H1 (cell line): ENCODE measurements at regions not wholly inside any gene's neighbourhood (a gene's known extent, or its start where the extent isn't known, plus 50 kb on each side); places are given as distances from the start of the nearest gene placed in this dataset.

Source experiments
- CTCF ChIA-PET: fragments of 300-600 bp; sonication (Branson Sonifier 250); formaldehyde crosslinking; loops from one replicate; lab custom pipeline; 2021; ENCODE audit not compliant: partially characterized antibody; lab: Charles Lee
- POLR2A ChIA-PET: fragments of 300-600 bp; sonication (Branson Sonifier 250); formaldehyde crosslinking; loops from one replicate; lab custom pipeline; 2021; ENCODE audit warnings: inconsistent platforms; ENCODE audit not compliant: partially characterized antibody; lab: Charles Lee
- DNase-seq, 2 experiments: peaks; one replicate each; pipeline versions ENCODE4 v3.0.0 to v3.0.0-alpha.2; 2010 to 2022; ENCODE audit warnings: low spot score in 2 of 2, low read depth in 1 of 2, mixed read lengths in 1 of 2
- FAIRE-seq: peaks from 2 replicates; lab custom pipeline; 2011; peaks lifted over from hg19 to GRCh38; lab: Jason Lieb, UNC
- H2AFZ ChIP-seq: 2 replicates; pipeline ENCODE4 v1.8.1; 2012; ENCODE audit warnings: low read length, inconsistent platforms
- H2AK5ac ChIP-seq: 2 replicates; pipeline ENCODE4 v1.6.1; 2013; ENCODE audit warnings: low read depth, low read length
- H2BK120ac ChIP-seq: replicated peaks from 2 replicates; pipeline ENCODE3; 2013; ENCODE audit warnings: low read depth, low read length, inconsistent platforms
- H2BK12ac ChIP-seq: 2 replicates; pipeline ENCODE4 v1.6.1; 2013; ENCODE audit warnings: low read depth, low read length
- H2BK15ac ChIP-seq: 2 replicates; pipeline ENCODE4 v1.6.1; 2013; ENCODE audit warnings: low read length
- H2BK20ac ChIP-seq: 2 replicates; pipeline ENCODE4 v1.6.1; 2013; ENCODE audit warnings: low read length
- H2BK5ac ChIP-seq: 2 replicates; pipeline ENCODE4 v1.6.1; 2013; ENCODE audit warnings: low read depth, low read length
- H3K14ac ChIP-seq: 2 replicates; pipeline ENCODE4 v1.6.1; 2013; ENCODE audit warnings: inconsistent platforms; ENCODE audit not compliant: insufficient read length
- H3K18ac ChIP-seq: 2 replicates; pipeline ENCODE4 v1.6.1; 2013; ENCODE audit warnings: low read length; ENCODE audit errors: extremely low read depth
- H3K23ac ChIP-seq: 2 replicates; pipeline ENCODE4 v1.6.1; 2013; ENCODE audit warnings: inconsistent platforms; ENCODE audit not compliant: insufficient read length
- H3K23me2 ChIP-seq: 2 replicates; pipeline ENCODE4 v1.6.1; 2013; ENCODE audit warnings: low read depth, low read length
- H3K27ac ChIP-seq: 2 replicates; pipeline ENCODE4 v1.6.1; 2011; ENCODE audit warnings: low read depth, low read length, inconsistent platforms
- H3K27me3 ChIP-seq, 4 experiments: replicated peaks in 1 of 4; 1 replicate in 1 of 4; 2 replicates in 3 of 4; pipeline versions ENCODE4 v1.6.1 to v1.8.1; 2011 to 2013; ENCODE audit warnings: low read length in 3 of 4, mild to moderate bottlenecking in 3 of 4, inconsistent platforms in 2 of 4, mixed read lengths in 2 of 4, moderate library complexity in 1 of 4; ENCODE audit not compliant: control insufficient read depth in 3 of 4, insufficient read depth in 3 of 4; ENCODE audit errors: extremely low read depth in 1 of 4
- H3K36me3 ChIP-seq, 4 experiments: 2 replicates each; pipeline versions ENCODE4 v1.6.1 to v1.8.1; 2011 to 2013; ENCODE audit warnings: mild to moderate bottlenecking in 4 of 4, low read length in 3 of 4, moderate library complexity in 2 of 4, control low read depth in 1 of 4, inconsistent platforms in 1 of 4; ENCODE audit not compliant: insufficient read depth in 4 of 4, control insufficient read depth in 2 of 4
- H3K4ac ChIP-seq: replicated peaks from 2 replicates; pipeline ENCODE3; 2013; ENCODE audit warnings: low read length, low read depth, mixed read lengths, inconsistent platforms; ENCODE audit not compliant: insufficient read length
- H3K4me1 ChIP-seq, 4 experiments: replicated peaks in 1 of 4; 1 replicate in 1 of 4; 2 replicates in 3 of 4; pipeline versions ENCODE4 v1.6.1 to v1.8.1; 2011 to 2013; ENCODE audit warnings: low read length in 3 of 4, inconsistent platforms in 2 of 4, mixed read lengths in 1 of 4; ENCODE audit not compliant: insufficient read depth in 4 of 4, control insufficient read depth in 3 of 4
- H3K4me2 ChIP-seq, 2 experiments: 2 replicates each; pipeline versions ENCODE4 v1.6.1 to v1.8.1; 2011 to 2013; ENCODE audit warnings: low read depth in 2 of 2, low read length in 2 of 2, control low read depth in 1 of 2, inconsistent platforms in 1 of 2, mild to moderate bottlenecking in 1 of 2; ENCODE audit not compliant: insufficient read depth in 1 of 2
- H3K4me3 ChIP-seq, 4 experiments: fragments of 200-600, 300-600 bp in 1 of 4; sonication (generic), shearing (Covaris generic), sonication (Bioruptor Twin) in 1 of 4; 2 replicates each; pipeline versions ENCODE4 v1.5.1 to v1.8.1; 2011 to 2016; ENCODE audit warnings: low read length in 4 of 4, low read depth in 3 of 4, control low read depth in 2 of 4, inconsistent platforms in 2 of 4, mild to moderate bottlenecking in 2 of 4, mixed read lengths in 1 of 4, moderate library complexity in 1 of 4; ENCODE audit not compliant: insufficient read depth in 2 of 4; ENCODE audit errors: extremely low read depth in 1 of 4
- H3K56ac ChIP-seq: replicated peaks from 2 replicates; pipeline ENCODE3; 2013; ENCODE audit warnings: low read depth, mild to moderate bottlenecking, mixed read lengths, low read length, inconsistent platforms; ENCODE audit not compliant: insufficient read length
- H3K79me1 ChIP-seq: 2 replicates; pipeline ENCODE4 v1.6.1; 2013; ENCODE audit warnings: low read depth, low read length, control low read depth
- H3K79me2 ChIP-seq, 2 experiments: 2 replicates each; pipeline versions ENCODE4 v1.6.1 to v1.8.1; 2012 to 2013; ENCODE audit warnings: low read length in 2 of 2, mild to moderate bottlenecking in 2 of 2, inconsistent platforms in 1 of 2; ENCODE audit not compliant: insufficient read depth in 2 of 2, control insufficient read depth in 1 of 2
- H3K9ac ChIP-seq, 4 experiments: replicated peaks in 1 of 4; 1 replicate in 1 of 4; 2 replicates in 3 of 4; pipeline versions ENCODE4 v1.6.1 to v1.8.1; 2011 to 2013; ENCODE audit warnings: low read depth in 3 of 4, low read length in 3 of 4, control low read depth in 2 of 4, mild to moderate bottlenecking in 2 of 4, moderate library complexity in 2 of 4, inconsistent platforms in 1 of 4; ENCODE audit errors: extremely low read depth in 1 of 4
- H3K9me3 ChIP-seq, 2 experiments: 2 replicates each; pipeline versions ENCODE4 v1.6.1 to v1.8.1; 2012 to 2013; ENCODE audit warnings: mild to moderate bottlenecking in 2 of 2, moderate library complexity in 2 of 2, control low read depth in 1 of 2, inconsistent platforms in 1 of 2, low read depth in 1 of 2, low read length in 1 of 2, mixed read lengths in 1 of 2; ENCODE audit not compliant: insufficient read depth in 2 of 2
- H4K20me1 ChIP-seq, 2 experiments: replicated peaks in 1 of 2; 2 replicates each; pipeline versions ENCODE3 to v1.8.1; 2011 to 2013; ENCODE audit warnings: inconsistent platforms in 2 of 2, low read length in 2 of 2, mild to moderate bottlenecking in 1 of 2; ENCODE audit not compliant: insufficient read depth in 2 of 2, control insufficient read depth in 1 of 2
- H4K5ac ChIP-seq: 2 replicates; pipeline ENCODE4 v1.6.1; 2013; ENCODE audit warnings: low read length, low read depth, mixed read lengths, inconsistent platforms; ENCODE audit not compliant: insufficient read length
- H4K8ac ChIP-seq: 2 replicates; pipeline ENCODE4 v1.8.0; 2013; ENCODE audit warnings: mild to moderate bottlenecking, moderate library complexity, low read length, inconsistent platforms; ENCODE audit not compliant: insufficient read depth; ENCODE audit errors: extremely low read depth
- H4K91ac ChIP-seq: replicated peaks from 2 replicates; pipeline ENCODE3; 2013; ENCODE audit warnings: low read length, mixed read lengths, inconsistent platforms; ENCODE audit not compliant: insufficient read length
- CEBPB ChIP-seq: IDR thresholded peaks from 2 replicates; pipeline ENCODE4 v1.6.1; 2012; ENCODE audit warnings: low read depth, low read length
- CHD2 ChIP-seq: IDR thresholded peaks from 2 replicates; pipeline ENCODE4 v1.6.1; 2012; ENCODE audit warnings: low read length, improper control_type of control experiment
- FOSL1 ChIP-seq: IDR thresholded peaks from 2 replicates; pipeline ENCODE4 v1.6.1; 2011; ENCODE audit warnings: mild to moderate bottlenecking, low read depth, low read length, moderate library complexity; ENCODE audit not compliant: insufficient read depth
- JUN ChIP-seq: IDR thresholded peaks from 2 replicates; pipeline ENCODE4 v1.6.1; 2011; ENCODE audit warnings: low read depth, mild to moderate bottlenecking, improper control_type of control experiment, low read length
- MAFK ChIP-seq: IDR thresholded peaks from 2 replicates; pipeline ENCODE4 v1.6.1; 2012; ENCODE audit warnings: low read depth, mild to moderate bottlenecking, improper control_type of control experiment, low read length
- RAD21 ChIP-seq, 2 experiments: IDR thresholded peaks in 1 of 2; conservative IDR thresholded peaks in 1 of 2; 2 replicates each; pipeline ENCODE4 v1.6.1; 2011; ENCODE audit warnings: low read depth in 2 of 2, low read length in 2 of 2, improper control_type of control experiment in 1 of 2, inconsistent platforms in 1 of 2, mild to moderate bottlenecking in 1 of 2, moderate library complexity in 1 of 2
- SIN3A ChIP-seq, 2 experiments: IDR thresholded peaks in 1 of 2; conservative IDR thresholded peaks in 1 of 2; 2 replicates each; pipeline ENCODE4 v1.6.1; 2011 to 2012; ENCODE audit warnings: low read length in 2 of 2, improper control_type of control experiment in 1 of 2, low read depth in 1 of 2, mild to moderate bottlenecking in 1 of 2
- SP4 ChIP-seq: IDR thresholded peaks from 2 replicates; pipeline ENCODE4 v1.6.1; 2012; ENCODE audit warnings: low read length, inconsistent platforms
- WGBS, 2 experiments: shearing (Covaris generic) in 1 of 2; methylation state at CpG; one replicate each; pipeline versions ENCODE4 v1.1.6 to v1.1.7; 2013 to 2015; ENCODE audit warnings: low lambda C conversion rate in 2 of 2, mixed read lengths in 2 of 2, inconsistent platforms in 1 of 2, low coverage in 1 of 2, missing lambda C conversion rate in 1 of 2; ENCODE audit not compliant: insufficient replicate concordance in 2 of 2, insufficient coverage in 1 of 2, insufficient read length in 1 of 2; ENCODE audit errors: extremely low coverage in 1 of 2, missing lambda C conversion rate in 1 of 2; 5-methylcytosine and 5-hydroxymethylcytosine counted together

GRCh38 chr13:63189712-63190111 lies 1774.1 kb upstream of the PCDH20 start:
- no peaks in the 10 kb centered on the region for H3K79me1 ChIP-seq
- H3K4me1 ChIP-seq = peaks cover 0 to 6% (median 0%) of the 10 kb centered on the region in 4 experiments; a peak in 1 of 7 replicates
- no peak overlapping the region for H3K9ac ChIP-seq
- H3K4me3 ChIP-seq = no peak overlapping the region
- no peak for FAIRE-seq
- no peak overlapping the region for H3K14ac ChIP-seq
- H2BK120ac ChIP-seq = no peak overlapping the region
- H3K4ac ChIP-seq = no peak overlapping the region
- no peaks in the 10 kb centered on the region for H3K36me3 ChIP-seq
- no peaks in the 10 kb centered on the region for H3K9me3 ChIP-seq
- no peaks in the 10 kb centered on the region for H3K23me2 ChIP-seq
- no peak overlapping the region for H2BK12ac ChIP-seq
- no peak overlapping the region for H4K91ac ChIP-seq
- no peak overlapping the region for H3K56ac ChIP-seq
- H2BK5ac ChIP-seq = no peak overlapping the region
- DNase-seq = no peak
- no peak overlapping the region for H3K4me2 ChIP-seq
- no peaks in the 10 kb centered on the region for H4K20me1 ChIP-seq
- no peak overlapping the region for H3K27ac ChIP-seq
- H2BK15ac ChIP-seq = no peak overlapping the region
- POLR2A ChIA-PET = no interaction called here
- H3K27me3 ChIP-seq = no peaks in the 10 kb centered on the region
- no peak overlapping the region for H2BK20ac ChIP-seq
- 92% methylated on average over 9 of the region's 9 CpGs; no CpG with 5 or more reads in 1 of the 2 experiments for WGBS, 2 experiments
- no peak overlapping the region for H4K5ac ChIP-seq
- H3K79me2 ChIP-seq = no peaks in the 10 kb centered on the region
- H2AK5ac ChIP-seq = no peak overlapping the region
- no peak overlapping the region for H2AFZ ChIP-seq
- CTCF ChIA-PET = no interaction called here
- H4K8ac ChIP-seq = no peak overlapping the region
- TF ChIP-seq FOSL1 (no peak), MAFK (no peak), SP4 (no peak), RAD21 (IDR thresholded peaks at IDR 0.05 in 1 of 2, conservative IDR thresholded peaks at IDR 0.05 in 1 of 2; ENCODE audit: low read depth in 2 of 2, low read length in 2 of 2) (no peak), CHD2 (no peak), JUN (no peak), SIN3A (conservative IDR thresholded peaks at IDR 0.05 in 1 of 2, IDR thresholded peaks at IDR 0.05 in 1 of 2; ENCODE audit: low read depth in 1 of 2, low read length in 2 of 2) (no peak), CEBPB (no peak)
- H3K18ac ChIP-seq = no peak overlapping the region
- H3K23ac ChIP-seq = no peak overlapping the region
